H1 (cell line): ENCODE measurements at regions not wholly inside any gene's neighbourhood (a gene's known extent, or its start where the extent isn't known, plus 50 kb on each side); places are given as distances from the start of the nearest gene placed in this dataset.

ENCODE experiments used
- CTCF ChIA-PET: fragments of 300-600 bp; sonication (Branson Sonifier 250); formaldehyde crosslinking; loops from one replicate; lab custom pipeline; 2021; ENCODE audit not compliant: partially characterized antibody; lab: Charles Lee
- POLR2A ChIA-PET: fragments of 300-600 bp; sonication (Branson Sonifier 250); formaldehyde crosslinking; loops from one replicate; lab custom pipeline; 2021; ENCODE audit warnings: inconsistent platforms; ENCODE audit not compliant: partially characterized antibody; lab: Charles Lee
- DNase-seq, 2 experiments: peaks; one replicate each; pipeline versions ENCODE4 v3.0.0 to v3.0.0-alpha.2; 2010 to 2022; ENCODE audit warnings: low spot score in 2 of 2, low read depth in 1 of 2, mixed read lengths in 1 of 2
- FAIRE-seq: peaks from 2 replicates; lab custom pipeline; 2011; peaks lifted over from hg19 to GRCh38; lab: Jason Lieb, UNC
- H2AFZ ChIP-seq: 2 replicates; pipeline ENCODE4 v1.8.1; 2012; ENCODE audit warnings: low read length, inconsistent platforms
- H2AK5ac ChIP-seq: 2 replicates; pipeline ENCODE4 v1.6.1; 2013; ENCODE audit warnings: low read depth, low read length
- H2BK120ac ChIP-seq: replicated peaks from 2 replicates; pipeline ENCODE3; 2013; ENCODE audit warnings: low read depth, low read length, inconsistent platforms
- H2BK12ac ChIP-seq: 2 replicates; pipeline ENCODE4 v1.6.1; 2013; ENCODE audit warnings: low read depth, low read length
- H2BK15ac ChIP-seq: 2 replicates; pipeline ENCODE4 v1.6.1; 2013; ENCODE audit warnings: low read length
- H2BK20ac ChIP-seq: 2 replicates; pipeline ENCODE4 v1.6.1; 2013; ENCODE audit warnings: low read length
- H2BK5ac ChIP-seq: 2 replicates; pipeline ENCODE4 v1.6.1; 2013; ENCODE audit warnings: low read depth, low read length
- H3K14ac ChIP-seq: 2 replicates; pipeline ENCODE4 v1.6.1; 2013; ENCODE audit warnings: inconsistent platforms; ENCODE audit not compliant: insufficient read length
- H3K18ac ChIP-seq: 2 replicates; pipeline ENCODE4 v1.6.1; 2013; ENCODE audit warnings: low read length; ENCODE audit errors: extremely low read depth
- H3K23ac ChIP-seq: 2 replicates; pipeline ENCODE4 v1.6.1; 2013; ENCODE audit warnings: inconsistent platforms; ENCODE audit not compliant: insufficient read length
- H3K23me2 ChIP-seq: 2 replicates; pipeline ENCODE4 v1.6.1; 2013; ENCODE audit warnings: low read depth, low read length
- H3K27ac ChIP-seq: 2 replicates; pipeline ENCODE4 v1.6.1; 2011; ENCODE audit warnings: low read depth, low read length, inconsistent platforms
- H3K27me3 ChIP-seq, 4 experiments: replicated peaks in 1 of 4; 1 replicate in 1 of 4; 2 replicates in 3 of 4; pipeline versions ENCODE4 v1.6.1 to v1.8.1; 2011 to 2013; ENCODE audit warnings: low read length in 3 of 4, mild to moderate bottlenecking in 3 of 4, inconsistent platforms in 2 of 4, mixed read lengths in 2 of 4, moderate library complexity in 1 of 4; ENCODE audit not compliant: control insufficient read depth in 3 of 4, insufficient read depth in 3 of 4; ENCODE audit errors: extremely low read depth in 1 of 4
- H3K36me3 ChIP-seq, 4 experiments: 2 replicates each; pipeline versions ENCODE4 v1.6.1 to v1.8.1; 2011 to 2013; ENCODE audit warnings: mild to moderate bottlenecking in 4 of 4, low read length in 3 of 4, moderate library complexity in 2 of 4, control low read depth in 1 of 4, inconsistent platforms in 1 of 4; ENCODE audit not compliant: insufficient read depth in 4 of 4, control insufficient read depth in 2 of 4
- H3K4ac ChIP-seq: replicated peaks from 2 replicates; pipeline ENCODE3; 2013; ENCODE audit warnings: low read length, low read depth, mixed read lengths, inconsistent platforms; ENCODE audit not compliant: insufficient read length
- H3K4me1 ChIP-seq, 4 experiments: replicated peaks in 1 of 4; 1 replicate in 1 of 4; 2 replicates in 3 of 4; pipeline versions ENCODE4 v1.6.1 to v1.8.1; 2011 to 2013; ENCODE audit warnings: low read length in 3 of 4, inconsistent platforms in 2 of 4, mixed read lengths in 1 of 4; ENCODE audit not compliant: insufficient read depth in 4 of 4, control insufficient read depth in 3 of 4
- H3K4me2 ChIP-seq, 2 experiments: 2 replicates each; pipeline versions ENCODE4 v1.6.1 to v1.8.1; 2011 to 2013; ENCODE audit warnings: low read depth in 2 of 2, low read length in 2 of 2, control low read depth in 1 of 2, inconsistent platforms in 1 of 2, mild to moderate bottlenecking in 1 of 2; ENCODE audit not compliant: insufficient read depth in 1 of 2
- H3K4me3 ChIP-seq, 4 experiments: fragments of 200-600, 300-600 bp in 1 of 4; sonication (generic), shearing (Covaris generic), sonication (Bioruptor Twin) in 1 of 4; 2 replicates each; pipeline versions ENCODE4 v1.5.1 to v1.8.1; 2011 to 2016; ENCODE audit warnings: low read length in 4 of 4, low read depth in 3 of 4, control low read depth in 2 of 4, inconsistent platforms in 2 of 4, mild to moderate bottlenecking in 2 of 4, mixed read lengths in 1 of 4, moderate library complexity in 1 of 4; ENCODE audit not compliant: insufficient read depth in 2 of 4; ENCODE audit errors: extremely low read depth in 1 of 4
- H3K56ac ChIP-seq: replicated peaks from 2 replicates; pipeline ENCODE3; 2013; ENCODE audit warnings: low read depth, mild to moderate bottlenecking, mixed read lengths, low read length, inconsistent platforms; ENCODE audit not compliant: insufficient read length
- H3K79me1 ChIP-seq: 2 replicates; pipeline ENCODE4 v1.6.1; 2013; ENCODE audit warnings: low read depth, low read length, control low read depth
- H3K79me2 ChIP-seq, 2 experiments: 2 replicates each; pipeline versions ENCODE4 v1.6.1 to v1.8.1; 2012 to 2013; ENCODE audit warnings: low read length in 2 of 2, mild to moderate bottlenecking in 2 of 2, inconsistent platforms in 1 of 2; ENCODE audit not compliant: insufficient read depth in 2 of 2, control insufficient read depth in 1 of 2
- H3K9ac ChIP-seq, 4 experiments: replicated peaks in 1 of 4; 1 replicate in 1 of 4; 2 replicates in 3 of 4; pipeline versions ENCODE4 v1.6.1 to v1.8.1; 2011 to 2013; ENCODE audit warnings: low read depth in 3 of 4, low read length in 3 of 4, control low read depth in 2 of 4, mild to moderate bottlenecking in 2 of 4, moderate library complexity in 2 of 4, inconsistent platforms in 1 of 4; ENCODE audit errors: extremely low read depth in 1 of 4
- H3K9me3 ChIP-seq, 2 experiments: 2 replicates each; pipeline versions ENCODE4 v1.6.1 to v1.8.1; 2012 to 2013; ENCODE audit warnings: mild to moderate bottlenecking in 2 of 2, moderate library complexity in 2 of 2, control low read depth in 1 of 2, inconsistent platforms in 1 of 2, low read depth in 1 of 2, low read length in 1 of 2, mixed read lengths in 1 of 2; ENCODE audit not compliant: insufficient read depth in 2 of 2
- H4K20me1 ChIP-seq, 2 experiments: replicated peaks in 1 of 2; 2 replicates each; pipeline versions ENCODE3 to v1.8.1; 2011 to 2013; ENCODE audit warnings: inconsistent platforms in 2 of 2, low read length in 2 of 2, mild to moderate bottlenecking in 1 of 2; ENCODE audit not compliant: insufficient read depth in 2 of 2, control insufficient read depth in 1 of 2
- H4K5ac ChIP-seq: 2 replicates; pipeline ENCODE4 v1.6.1; 2013; ENCODE audit warnings: low read length, low read depth, mixed read lengths, inconsistent platforms; ENCODE audit not compliant: insufficient read length
- H4K8ac ChIP-seq: 2 replicates; pipeline ENCODE4 v1.8.0; 2013; ENCODE audit warnings: mild to moderate bottlenecking, moderate library complexity, low read length, inconsistent platforms; ENCODE audit not compliant: insufficient read depth; ENCODE audit errors: extremely low read depth
- H4K91ac ChIP-seq: replicated peaks from 2 replicates; pipeline ENCODE3; 2013; ENCODE audit warnings: low read length, mixed read lengths, inconsistent platforms; ENCODE audit not compliant: insufficient read length
- HDAC2 ChIP-seq, 2 experiments: fragments of 300-600 bp in 1 of 2; sonication (generic) in 1 of 2; IDR thresholded peaks; 2 replicates each; pipeline ENCODE4 v1.6.1; 2011 to 2012; ENCODE audit warnings: low read depth in 2 of 2, low read length in 2 of 2, mild to moderate bottlenecking in 2 of 2, moderate library complexity in 2 of 2, borderline replicate concordance in 1 of 2, inconsistent platforms in 1 of 2
- SIRT6 ChIP-seq: IDR thresholded peaks from one replicate; pipeline ENCODE4 v1.7.1; 2012; ENCODE audit warnings: low read length, inconsistent platforms
- WGBS, 2 experiments: shearing (Covaris generic) in 1 of 2; methylation state at CpG; one replicate each; pipeline versions ENCODE4 v1.1.6 to v1.1.7; 2013 to 2015; ENCODE audit warnings: low lambda C conversion rate in 2 of 2, mixed read lengths in 2 of 2, inconsistent platforms in 1 of 2, low coverage in 1 of 2, missing lambda C conversion rate in 1 of 2; ENCODE audit not compliant: insufficient replicate concordance in 2 of 2, insufficient coverage in 1 of 2, insufficient read length in 1 of 2; ENCODE audit errors: extremely low coverage in 1 of 2, missing lambda C conversion rate in 1 of 2; 5-methylcytosine and 5-hydroxymethylcytosine counted together

DNA sequence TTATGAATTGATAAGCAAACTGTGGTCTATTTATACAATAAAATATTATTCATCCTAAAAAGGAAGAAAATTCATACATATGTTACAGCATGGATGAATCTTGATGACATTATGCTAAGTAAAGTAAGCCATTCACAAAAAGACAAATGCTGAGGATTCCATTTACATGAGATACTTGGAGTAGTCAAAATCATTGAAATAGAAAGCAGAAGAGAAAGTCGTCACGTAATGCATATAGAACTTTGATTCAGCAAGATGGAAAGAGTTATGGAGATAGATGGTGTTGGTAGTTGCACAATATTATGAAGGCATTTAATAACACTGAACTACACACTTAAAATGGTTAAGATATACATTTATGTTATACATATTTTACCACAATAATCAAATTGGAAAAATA is 309.7 kb upstream of the KLF6 start:
- H3K4me1 ChIP-seq: no peaks in the 10 kb centered on the region
- no peaks in the 10 kb centered on the region for H3K23me2 ChIP-seq
- no peak overlapping the region for H2BK120ac ChIP-seq
- no peak overlapping the region for H3K18ac ChIP-seq
- no peak overlapping the region for H4K8ac ChIP-seq
- no peak overlapping the region for H3K4me2 ChIP-seq
- H3K4ac ChIP-seq: no peak overlapping the region
- no peak overlapping the region for H2BK20ac ChIP-seq
- FAIRE-seq: no peak
- no peaks in the 10 kb centered on the region for H3K79me1 ChIP-seq
- ChIA-PET POLR2A (no interaction called here), CTCF (no interaction called here)
- WGBS, 2 experiments: 98% methylated on average over 2 of the region's 2 CpGs; no CpG with 5 or more reads in 1 of the 2 experiments
- no peak overlapping the region for H3K23ac ChIP-seq
- no peaks in the 10 kb centered on the region for H3K79me2 ChIP-seq
- H3K9ac ChIP-seq: no peak overlapping the region
- no peak overlapping the region for H2BK15ac ChIP-seq
- H2AK5ac ChIP-seq: no peak overlapping the region
- H4K20me1 ChIP-seq: no peaks in the 10 kb centered on the region
- H2AFZ ChIP-seq: no peak overlapping the region
- no peak overlapping the region for H2BK12ac ChIP-seq
- H3K9me3 ChIP-seq: no peaks in the 10 kb centered on the region
- H3K36me3 ChIP-seq: no peaks in the 10 kb centered on the region
- no peak for DNase-seq
- no peak overlapping the region for H2BK5ac ChIP-seq
- no peak overlapping the region for H3K56ac ChIP-seq
- H3K27me3 ChIP-seq: no peaks in the 10 kb centered on the region
- no peak overlapping the region for H3K4me3 ChIP-seq
- H4K91ac ChIP-seq: no peak overlapping the region
- no peak overlapping the region for H3K14ac ChIP-seq
- no peak overlapping the region for H4K5ac ChIP-seq
- H3K27ac ChIP-seq: no peak overlapping the region
- TF ChIP-seq SIRT6 (no peak), HDAC2 (IDR thresholded peaks at IDR 0.05; ENCODE audit: borderline replicate concordance in 1 of 2, low read depth in 2 of 2, low read length in 2 of 2) (no peak)
